ENCODE measurements at regions not wholly inside any gene's neighbourhood (a gene's known extent, or its start where the extent isn't known, plus 50 kb on each side); places are given as distances from the start of the nearest gene placed in this dataset.

GRCh38 chr1:30255111-30255724 lies 468.2 kb downstream of the MATN1 start:
- Histone ChIP-seq H3K4me1 (ENCODE audit: control insufficient read depth, insufficient read depth, low read length, poor library complexity, severe bottlenecking) (peaks cover 5% of the 10 kb centered on the region), H3K36me3 (ENCODE audit: control insufficient read depth, insufficient read depth, low read length) (no peaks in the 10 kb centered on the region), H3K27ac (ENCODE audit: low read depth, low read length, severe bottlenecking) (no peak overlapping the region), H3K9me3 (ENCODE audit: control insufficient read depth, low read length) (no peaks in the 10 kb centered on the region), H3K4me3 (ENCODE audit: extremely low read depth, insufficient read depth, low read length, poor library complexity, severe bottlenecking) (no peak overlapping the region)
- WGBS, 2 experiments (ENCODE audit: insufficient coverage in 2 of 2), result 83 to 93% methylated on average over 2 to 3 of the region's 5 CpGs

DNA sequence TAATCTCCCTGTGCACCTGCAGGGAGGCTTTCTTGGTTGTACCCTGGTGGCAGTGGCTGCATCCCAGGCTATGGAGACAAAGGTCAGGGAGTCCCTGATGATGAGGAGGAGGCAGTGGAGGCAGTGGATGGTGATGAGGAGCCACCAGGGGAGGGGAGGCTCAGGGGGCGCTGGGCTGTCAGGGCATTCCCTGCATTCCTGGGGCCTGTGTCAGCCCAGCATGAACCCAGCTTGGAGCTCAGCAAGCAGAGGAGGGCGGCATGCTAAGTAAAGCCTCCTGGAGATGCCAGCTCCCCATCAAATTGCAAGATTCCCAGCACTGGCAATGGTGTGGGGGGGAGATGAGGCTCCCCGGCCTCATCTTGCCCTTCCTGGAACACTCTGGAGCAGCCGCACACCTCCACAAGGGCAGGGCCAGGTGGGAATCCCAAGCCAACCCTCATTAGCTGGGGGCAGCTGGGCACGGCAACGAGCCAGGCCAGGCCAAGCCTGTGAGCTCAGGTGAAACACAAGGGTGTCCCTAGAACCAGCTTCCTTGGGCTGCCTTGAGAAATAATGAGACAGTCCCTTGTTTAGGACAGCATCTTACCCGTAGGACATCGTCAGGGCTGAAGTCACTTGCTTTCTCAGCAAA lies 469.5 kb downstream of the MATN1 start:
- WGBS, 2 experiments (ENCODE audit: insufficient coverage in 2 of 2), result 72 to 81% methylated on average over 7 to 8 of the region's 8 CpGs
- Histone ChIP-seq H3K4me3 (ENCODE audit: extremely low read depth, insufficient read depth, low read length, poor library complexity, severe bottlenecking) (no peak overlapping the region), H3K27ac (ENCODE audit: low read depth, low read length, severe bottlenecking) (no peak overlapping the region), H3K9me3 (ENCODE audit: control insufficient read depth, low read length) (no peaks in the 10 kb centered on the region), H3K4me1 (ENCODE audit: control insufficient read depth, insufficient read depth, low read length, poor library complexity, severe bottlenecking) (peaks cover 5% of the 10 kb centered on the region), H3K36me3 (ENCODE audit: control insufficient read depth, insufficient read depth, low read length) (no peaks in the 10 kb centered on the region)

DNA sequence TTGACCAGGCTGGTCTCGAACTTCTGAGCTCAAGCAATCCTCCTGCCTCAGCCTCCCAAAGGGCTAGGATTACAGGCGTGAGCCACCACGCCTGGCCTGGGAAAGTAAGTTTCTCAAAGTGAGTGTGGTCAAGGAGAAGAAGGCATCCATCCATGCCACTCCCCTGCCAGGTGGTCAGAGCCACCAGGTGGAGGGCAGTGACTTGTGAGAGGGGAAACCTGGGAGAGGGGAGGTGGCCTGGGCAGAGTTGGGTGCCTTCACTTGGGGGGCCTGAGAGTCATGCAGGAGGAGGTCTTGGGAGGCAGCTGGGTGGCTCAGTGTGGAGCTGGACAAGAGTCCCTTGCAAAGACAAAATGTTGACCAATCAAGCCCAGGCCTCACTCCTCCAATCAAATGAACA lies 470.0 kb downstream of the MATN1 start:
- H3K4me1 ChIP-seq (ENCODE audit: control insufficient read depth, insufficient read depth, low read length, poor library complexity, severe bottlenecking), result peaks cover 5% of the 10 kb centered on the region
- no peaks in the 10 kb centered on the region for H3K9me3 ChIP-seq (ENCODE audit: control insufficient read depth, low read length)
- no peak overlapping the region for H3K27ac ChIP-seq (ENCODE audit: low read depth, low read length, severe bottlenecking)
- no peak overlapping the region for H3K4me3 ChIP-seq (ENCODE audit: extremely low read depth, insufficient read depth, low read length, poor library complexity, severe bottlenecking)
- WGBS, 2 experiments (ENCODE audit: insufficient coverage in 2 of 2), result 80% methylated on average over 2 of the region's 3 CpGs; no CpG with 5 or more reads in 1 of the 2 experiments
- no peaks in the 10 kb centered on the region for H3K36me3 ChIP-seq (ENCODE audit: control insufficient read depth, insufficient read depth, low read length)

DNA sequence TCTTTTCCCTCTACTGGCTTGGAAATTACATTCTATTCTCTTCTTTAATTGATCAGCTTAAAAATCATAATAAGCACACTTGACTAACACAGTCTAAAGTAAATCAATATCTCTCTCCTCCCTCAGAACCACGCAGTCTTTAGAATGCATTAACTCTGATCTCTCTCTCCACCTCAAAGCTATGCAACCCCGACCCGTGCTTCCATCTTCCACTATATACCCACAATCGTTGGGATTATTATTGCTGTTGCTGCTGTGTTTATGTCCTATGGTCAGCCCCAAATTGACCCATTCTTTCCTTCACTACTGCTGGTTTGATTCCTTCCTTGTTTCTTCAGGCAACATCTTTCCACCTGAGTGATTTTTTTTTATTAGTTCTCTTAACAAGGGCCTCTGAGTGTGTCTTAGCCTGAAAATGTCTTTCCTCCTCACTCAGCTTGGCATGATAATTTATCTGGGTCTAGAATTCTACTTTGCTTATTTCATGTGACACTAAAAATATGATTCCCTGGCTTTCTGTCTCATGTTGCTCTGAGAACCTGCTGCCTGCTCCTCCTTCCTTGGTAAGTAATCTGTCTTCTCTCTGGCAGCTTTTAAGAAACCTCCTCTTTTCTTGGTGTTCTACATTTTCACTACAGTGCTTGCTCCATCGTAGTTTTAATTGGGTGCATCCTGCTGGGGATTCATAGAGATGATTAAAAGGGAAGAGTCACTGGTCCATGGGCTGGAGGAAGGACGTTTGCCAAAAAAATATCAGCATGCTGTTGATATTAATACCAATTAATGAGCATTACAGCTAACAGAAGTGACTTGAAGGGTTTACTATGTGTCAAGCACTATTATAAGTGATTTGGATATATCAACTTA lies 472.2 kb downstream of the MATN1 start:
- H3K36me3 ChIP-seq (ENCODE audit: control insufficient read depth, insufficient read depth, low read length), result no peaks in the 10 kb centered on the region
- no peaks in the 10 kb centered on the region for H3K9me3 ChIP-seq (ENCODE audit: control insufficient read depth, low read length)
- 86 to 100% methylated on average over 1 of the region's 6 CpGs for WGBS, 2 experiments (ENCODE audit: insufficient coverage in 2 of 2)
- no peak overlapping the region for H3K4me3 ChIP-seq (ENCODE audit: extremely low read depth, insufficient read depth, low read length, poor library complexity, severe bottlenecking)
- H3K4me1 ChIP-seq (ENCODE audit: control insufficient read depth, insufficient read depth, low read length, poor library complexity, severe bottlenecking), result peaks cover 5% of the 10 kb centered on the region
- no peak overlapping the region for H3K27ac ChIP-seq (ENCODE audit: low read depth, low read length, severe bottlenecking)

GRCh38 chr1:30250338-30250983 lies 472.9 kb downstream of the MATN1 start:
- Histone ChIP-seq H3K4me3 (ENCODE audit: extremely low read depth, insufficient read depth, low read length, poor library complexity, severe bottlenecking) (no peak overlapping the region), H3K27ac (ENCODE audit: low read depth, low read length, severe bottlenecking) (no peak overlapping the region), H3K9me3 (ENCODE audit: control insufficient read depth, low read length) (no peaks in the 10 kb centered on the region), H3K4me1 (ENCODE audit: control insufficient read depth, insufficient read depth, low read length, poor library complexity, severe bottlenecking) (peaks cover 5% of the 10 kb centered on the region), H3K36me3 (ENCODE audit: control insufficient read depth, insufficient read depth, low read length) (no peaks in the 10 kb centered on the region)
- 77 to 88% methylated on average over 6 to 8 of the region's 10 CpGs for WGBS, 2 experiments (ENCODE audit: insufficient coverage in 2 of 2)

GRCh38 chr1:30249446-30250337 lies 473.7 kb downstream of the MATN1 start:
- H3K9me3 ChIP-seq (ENCODE audit: control insufficient read depth, low read length), result no peaks in the 10 kb centered on the region
- peaks cover 5% of the 10 kb centered on the region for H3K4me1 ChIP-seq (ENCODE audit: control insufficient read depth, insufficient read depth, low read length, poor library complexity, severe bottlenecking)
- H3K4me3 ChIP-seq (ENCODE audit: extremely low read depth, insufficient read depth, low read length, poor library complexity, severe bottlenecking), result no peak overlapping the region
- H3K36me3 ChIP-seq (ENCODE audit: control insufficient read depth, insufficient read depth, low read length), result no peaks in the 10 kb centered on the region
- WGBS, 2 experiments (ENCODE audit: insufficient coverage in 2 of 2), result 93 to 96% methylated on average over 11 to 13 of the region's 16 CpGs
- no peak overlapping the region for H3K27ac ChIP-seq (ENCODE audit: low read depth, low read length, severe bottlenecking)

DNA sequence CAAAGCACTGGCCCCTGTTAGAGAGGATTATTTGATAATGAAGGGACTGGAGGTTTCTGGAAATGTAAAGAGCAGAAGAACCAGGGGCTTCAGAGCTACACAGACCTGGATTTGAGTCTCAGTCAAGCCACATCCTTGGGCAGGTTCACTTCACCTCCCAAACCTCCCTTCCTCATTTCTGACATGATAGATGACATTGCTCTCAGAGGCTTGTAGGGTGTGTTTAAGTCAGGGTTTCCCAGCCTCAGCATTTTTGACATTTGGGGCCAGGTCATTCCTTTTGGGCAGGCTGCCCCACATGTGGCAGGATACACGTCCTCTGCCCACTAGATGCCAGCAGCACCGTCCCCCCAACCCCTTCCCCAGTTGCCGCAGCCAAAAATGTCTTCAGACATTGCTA lies 474.6 kb downstream of the MATN1 start:
- WGBS, 2 experiments (ENCODE audit: insufficient coverage in 2 of 2), result 71 to 86% methylated on average over 1 to 2 of the region's 3 CpGs
- Histone ChIP-seq H3K4me1 (ENCODE audit: control insufficient read depth, insufficient read depth, low read length, poor library complexity, severe bottlenecking) (no peaks in the 10 kb centered on the region), H3K27ac (ENCODE audit: low read depth, low read length, severe bottlenecking) (no peak overlapping the region), H3K36me3 (ENCODE audit: control insufficient read depth, insufficient read depth, low read length) (no peaks in the 10 kb centered on the region), H3K4me3 (ENCODE audit: extremely low read depth, insufficient read depth, low read length, poor library complexity, severe bottlenecking) (no peak overlapping the region), H3K9me3 (ENCODE audit: control insufficient read depth, low read length) (no peaks in the 10 kb centered on the region)

DNA sequence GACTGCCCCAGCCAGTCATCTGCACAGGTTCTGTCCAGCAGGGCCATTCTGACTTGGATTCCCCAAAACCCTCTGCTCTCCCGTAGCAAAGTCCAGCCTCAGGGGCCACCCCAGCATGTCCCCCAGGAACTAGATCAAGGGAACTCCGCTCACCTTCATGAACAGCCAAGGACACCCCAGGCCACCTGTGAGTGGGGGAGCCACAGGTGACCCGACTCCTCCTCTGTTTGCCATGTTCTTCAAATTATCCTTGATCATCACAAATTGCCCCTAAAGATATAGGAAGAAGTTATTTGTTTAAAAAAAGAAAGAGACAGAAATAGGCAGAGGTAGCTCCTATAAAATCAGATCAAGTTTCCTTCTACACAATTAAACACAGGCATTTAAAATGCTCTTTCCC lies 475.0 kb downstream of the MATN1 start:
- H3K4me3 ChIP-seq (ENCODE audit: extremely low read depth, insufficient read depth, low read length, poor library complexity, severe bottlenecking), result no peak overlapping the region

GRCh38 chr1:30244801-30245200 lies 478.6 kb downstream of the MATN1 start:
- no peaks in the 10 kb centered on the region for H3K9me3 ChIP-seq (ENCODE audit: control insufficient read depth, low read length)
- H3K4me1 ChIP-seq (ENCODE audit: control insufficient read depth, insufficient read depth, low read length, poor library complexity, severe bottlenecking), result no peaks in the 10 kb centered on the region
- no peak overlapping the region for H3K4me3 ChIP-seq (ENCODE audit: extremely low read depth, insufficient read depth, low read length, poor library complexity, severe bottlenecking)
- 89 to 93% methylated on average over 9 of the region's 9 CpGs for WGBS, 2 experiments (ENCODE audit: insufficient coverage in 2 of 2)
- no peak overlapping the region for H3K27ac ChIP-seq (ENCODE audit: low read depth, low read length, severe bottlenecking)
- no peaks in the 10 kb centered on the region for H3K36me3 ChIP-seq (ENCODE audit: control insufficient read depth, insufficient read depth, low read length)

More for the DNA sequence above, 475.0 kb downstream of the MATN1 start:
- Histone ChIP-seq H3K4me1 (ENCODE audit: control insufficient read depth, insufficient read depth, low read length, poor library complexity, severe bottlenecking) (no peaks in the 10 kb centered on the region), H3K9me3 (ENCODE audit: control insufficient read depth, low read length) (no peaks in the 10 kb centered on the region), H3K36me3 (ENCODE audit: control insufficient read depth, insufficient read depth, low read length) (no peaks in the 10 kb centered on the region), H3K27ac (ENCODE audit: low read depth, low read length, severe bottlenecking) (no peak overlapping the region)
- WGBS, 2 experiments (ENCODE audit: insufficient coverage in 2 of 2), result 100% methylated on average over 1 of the region's 3 CpGs; no CpG with 5 or more reads in 1 of the 2 experiments

All from mesodermal cell (in vitro differentiated cells).